Nucleus accumbens (tissue), 56 donors: ENCODE measurements at regions not wholly inside any gene's neighbourhood (a gene's known extent, or its start where the extent isn't known, plus 50 kb on each side); places are given as distances from the start of the nearest gene placed in this dataset.
"Not testable (repeated sequence)": the region's sequence is repeated elsewhere in the genome, so short reads cannot be mapped to it uniquely, and the experiment has no call there.

Source experiments
- DNase-seq, 56 donors: peaks; one replicate each; lab custom pipeline; 2025; lab: John Stamatoyannopoulos, UW

- not testable (repeated sequence) for DNase-seq
Observed at GRCh38 chr6:169856442-169857342, 105.3 kb downstream of the ERMARD start.

DNA sequence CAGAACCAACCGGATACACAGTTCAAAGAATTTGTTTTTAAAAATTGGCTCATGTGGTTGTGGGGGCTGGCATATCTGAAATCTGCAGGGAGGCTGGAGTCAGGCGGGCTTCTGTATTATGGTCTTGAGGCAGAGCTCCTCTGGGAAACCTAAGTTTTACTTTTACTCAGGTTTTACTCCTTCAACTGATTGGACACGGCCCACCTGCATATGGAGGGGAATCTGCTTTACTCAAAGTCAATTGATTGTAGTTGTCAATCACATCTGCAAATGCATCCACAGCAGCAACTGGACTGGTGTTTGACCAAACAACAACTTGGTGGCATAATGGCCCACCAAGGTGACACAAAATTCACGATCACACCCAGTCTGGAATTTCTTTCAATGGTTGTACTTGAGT lies 103.4 kb downstream of the ERMARD start:
- no peak for DNase-seq

DNA sequence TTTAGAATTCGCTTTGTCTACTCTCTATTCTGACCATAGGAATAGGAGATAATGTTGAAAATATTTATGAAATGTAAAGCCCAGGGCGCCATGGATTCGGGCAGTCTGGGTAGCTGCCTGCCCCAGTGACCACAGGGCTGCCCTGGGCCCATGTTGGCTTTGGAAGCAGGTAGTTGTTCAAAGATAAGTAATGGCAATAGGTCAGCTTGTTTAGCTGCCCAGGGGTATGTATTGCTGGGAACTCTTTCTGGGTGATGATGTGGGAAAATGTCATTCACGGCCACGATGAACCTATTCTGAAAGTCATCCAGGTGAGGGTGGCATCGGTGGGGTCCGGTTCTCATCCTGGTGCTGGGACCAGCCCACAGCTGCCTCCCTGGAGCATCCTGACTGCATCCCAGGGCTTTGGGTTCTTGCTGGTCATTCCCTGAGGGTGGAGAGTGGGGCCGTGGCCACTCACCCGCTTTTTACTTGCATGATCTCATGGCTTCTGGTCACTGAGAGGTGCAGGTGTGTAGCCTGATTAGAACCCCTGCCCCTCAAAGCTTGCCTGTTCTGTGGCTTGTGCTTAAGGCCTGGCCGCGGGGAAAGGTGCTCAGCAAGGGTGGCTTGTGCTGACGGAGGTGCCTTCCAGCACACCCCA lies 102.8 kb downstream of the ERMARD start:
- DNase-seq = no peak

DNA sequence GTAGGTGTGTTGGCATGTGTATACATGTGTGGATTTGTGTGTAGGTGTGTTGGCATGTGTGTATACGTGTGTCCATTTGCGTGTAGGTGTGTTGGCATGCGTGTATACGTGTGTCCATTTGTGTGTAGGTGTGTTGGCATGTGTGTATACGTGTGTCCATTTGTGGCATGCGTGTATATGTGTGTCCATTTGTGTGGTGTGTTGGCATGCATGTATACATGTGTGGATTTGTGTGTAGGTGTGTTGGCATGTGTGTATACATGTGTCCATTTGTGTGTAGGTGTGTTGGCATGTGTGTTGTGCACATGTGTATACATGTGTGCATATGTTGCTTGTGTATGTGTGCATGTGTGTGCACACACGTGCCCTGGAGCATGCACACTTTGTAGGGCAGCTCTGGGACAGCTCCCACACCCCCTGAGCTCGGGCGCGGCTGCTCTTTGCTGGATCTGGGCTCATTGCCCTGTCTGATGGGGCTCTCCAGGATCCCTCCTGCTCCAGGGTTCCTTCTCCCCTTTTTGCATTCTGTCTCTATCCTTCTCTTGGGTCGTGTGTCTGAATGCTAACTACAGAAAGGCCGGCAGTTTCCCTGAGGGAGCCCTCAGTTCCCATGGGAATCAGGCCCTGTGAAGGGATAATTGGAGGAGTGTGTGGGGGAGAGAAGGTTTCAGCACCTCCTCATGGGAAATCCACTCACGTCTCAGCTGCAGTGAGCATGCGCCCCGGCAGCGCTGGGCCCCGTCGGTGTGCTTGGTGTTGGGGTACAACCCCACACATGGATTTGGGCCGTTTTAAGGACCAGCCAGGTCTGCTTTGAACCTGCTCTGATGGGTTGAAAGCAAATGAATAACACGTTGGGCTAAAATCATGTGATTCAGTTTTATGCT lies 102.0 kb downstream of the ERMARD start:
- DNase-seq = peak in 10 of 56 donors; percentile 23 to 53 (median 28)

DNA sequence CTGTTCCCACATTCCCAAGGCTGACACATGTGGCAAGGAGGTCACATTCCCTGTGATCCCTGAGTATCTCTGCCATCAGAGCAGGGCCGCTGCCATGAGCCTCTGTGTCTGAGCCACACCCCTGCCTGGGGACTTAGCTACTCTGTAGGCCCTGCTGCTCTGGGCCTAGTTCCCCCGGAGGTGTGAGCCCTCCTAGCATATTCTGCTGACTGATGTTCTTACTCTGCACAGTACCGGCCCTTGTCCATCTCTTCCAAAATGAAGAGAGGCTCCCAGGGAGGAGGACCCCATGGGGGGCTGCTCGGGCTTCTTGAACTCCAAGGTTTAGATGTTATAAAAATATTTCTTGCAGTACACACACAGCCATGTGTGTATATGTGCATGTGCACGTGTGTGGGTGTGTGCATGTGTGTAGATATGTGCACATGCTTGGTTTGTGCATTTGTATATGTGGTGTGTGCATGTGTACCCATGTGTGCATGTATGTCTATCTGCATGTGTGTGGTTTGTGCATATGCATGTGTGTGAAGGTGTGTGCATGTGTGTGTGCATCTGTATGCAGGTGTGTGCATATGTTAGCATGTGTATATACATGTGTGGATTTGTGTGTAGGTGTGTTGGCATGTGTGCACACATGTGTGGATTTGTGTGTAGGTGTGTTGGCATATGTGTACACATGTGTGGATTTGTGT lies 101.2 kb downstream of the ERMARD start:
- no peak for DNase-seq

DNA sequence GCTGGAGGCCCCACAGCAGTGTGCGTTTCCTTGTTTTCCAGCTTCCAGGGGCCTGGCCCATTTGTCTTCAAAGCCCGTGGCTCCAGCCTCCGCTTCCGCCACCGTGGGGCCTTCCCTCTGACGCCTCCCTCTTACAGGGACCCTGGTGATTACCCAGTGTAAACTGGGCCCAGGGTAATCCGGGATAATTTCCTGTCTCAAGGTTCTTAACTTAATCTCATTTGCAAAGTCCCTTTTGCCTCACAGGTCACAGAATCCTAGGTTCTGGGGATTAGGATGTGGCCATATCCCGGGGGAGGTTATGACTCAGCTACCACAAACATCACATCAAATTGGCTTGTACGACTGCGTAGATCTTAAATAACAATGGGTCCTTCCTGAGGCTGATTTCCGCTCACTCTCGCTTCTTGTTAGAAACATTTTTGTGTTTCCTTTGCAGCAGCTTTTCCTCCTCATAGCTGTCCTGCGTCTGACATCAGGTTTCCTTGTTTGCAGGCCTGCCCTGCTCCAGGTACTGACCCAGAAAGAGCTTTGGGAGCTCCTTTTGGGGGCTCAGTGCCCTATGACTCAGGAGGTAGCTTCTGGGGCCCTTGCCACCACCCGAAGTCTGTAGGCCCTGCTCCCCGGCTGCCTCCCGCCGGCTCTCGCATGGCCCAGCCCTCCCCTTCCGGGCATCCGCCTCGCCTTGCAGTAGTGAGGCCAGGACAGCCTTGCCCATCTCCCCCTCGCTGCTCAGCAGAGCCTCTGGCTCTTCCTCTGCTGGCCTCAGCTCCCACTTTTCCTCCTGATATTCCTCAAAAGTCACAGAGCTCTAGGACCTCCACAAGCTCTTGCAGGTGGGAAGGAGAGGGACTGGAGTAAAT lies 100.5 kb downstream of the ERMARD start:
- DNase-seq = no peak

- DNase-seq = no peak
Observed at GRCh38 chr6:169850746-169851145, 99.3 kb downstream of the ERMARD start.

GRCh38 chr6:169850154-169850553 lies 98.7 kb downstream of the ERMARD start:
- DNase-seq = no peak

- DNase-seq = no peak
Observed at GRCh38 chr6:169849396-169849795, 98.0 kb downstream of the ERMARD start.

GRCh38 chr6:169848946-169849345 lies 97.5 kb downstream of the ERMARD start:
- DNase-seq = no peak

DNA sequence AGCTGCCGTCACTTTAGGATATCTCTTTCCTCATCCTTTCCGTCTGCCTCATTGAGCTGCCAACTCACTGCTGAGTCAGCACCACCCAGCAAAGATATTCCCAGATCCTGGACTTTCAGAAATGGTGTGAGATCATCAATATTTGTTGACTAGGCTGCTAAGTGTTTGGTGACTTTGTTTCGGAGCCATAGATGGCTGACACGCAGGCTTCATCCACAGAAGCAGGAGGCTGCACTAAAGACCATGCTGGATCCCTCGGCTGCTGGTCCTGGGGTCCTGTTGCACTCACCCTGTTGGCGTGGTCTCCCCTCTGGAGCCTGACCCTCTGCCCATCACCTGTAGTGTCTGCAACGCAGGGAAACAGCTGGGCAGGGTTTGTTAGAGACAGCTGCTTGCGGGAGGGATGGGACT lies 96.5 kb downstream of the ERMARD start:
- DNase-seq = no peak

DNA sequence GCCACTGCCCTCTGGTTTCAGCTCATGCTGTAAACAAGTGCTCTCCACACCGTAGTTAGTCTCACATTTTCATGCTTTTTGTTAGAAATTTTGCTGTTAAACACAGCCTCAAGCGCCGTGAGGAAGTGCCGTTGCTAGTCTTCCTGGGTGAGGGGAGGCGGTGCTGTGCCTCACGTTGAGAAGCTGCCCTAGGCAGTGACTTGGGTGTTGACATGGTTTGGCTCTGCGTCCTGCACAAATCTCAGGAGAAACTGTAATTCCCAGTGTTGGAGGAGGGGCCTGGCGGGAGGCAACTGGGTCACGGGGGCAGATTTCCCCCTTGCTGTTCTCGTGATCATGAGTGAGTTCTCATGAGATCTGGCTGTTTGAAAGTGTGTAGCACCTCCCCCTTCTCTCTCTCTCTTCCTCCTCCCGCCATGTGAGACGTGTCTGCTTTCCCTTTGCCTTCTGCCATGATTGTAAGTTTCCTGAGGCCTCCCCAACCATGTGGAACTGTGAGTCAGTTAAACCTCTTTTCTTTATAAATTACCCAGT lies 95.8 kb downstream of the ERMARD start:
- DNase-seq = no peak

GRCh38 chr6:169846286-169847056 lies 95.0 kb downstream of the ERMARD start:
- DNase-seq = no peak

- DNase-seq = no peak
Observed at GRCh38 chr6:169845426-169846285, 94.2 kb downstream of the ERMARD start.

DNA sequence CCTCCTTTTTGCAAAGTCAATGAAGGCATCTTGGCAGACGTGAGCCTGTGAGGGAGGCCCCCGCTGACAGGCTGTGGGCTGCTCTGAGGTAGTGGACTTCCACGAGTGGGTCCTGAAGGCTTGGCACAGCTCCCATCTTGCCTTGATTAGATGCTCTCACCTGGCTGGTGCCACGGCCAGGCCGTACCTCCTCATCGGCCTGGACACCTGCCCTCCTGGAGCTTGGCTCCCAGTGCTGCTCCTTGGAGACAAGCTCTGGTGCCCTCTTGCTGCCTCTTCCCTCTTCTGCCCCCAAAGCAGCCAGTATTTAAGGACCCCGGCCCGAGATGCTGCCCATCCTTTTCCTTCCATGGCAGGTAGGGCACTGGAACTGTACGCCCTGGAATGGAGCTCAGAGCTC lies 93.5 kb downstream of the ERMARD start:
- no peak for DNase-seq

DNA sequence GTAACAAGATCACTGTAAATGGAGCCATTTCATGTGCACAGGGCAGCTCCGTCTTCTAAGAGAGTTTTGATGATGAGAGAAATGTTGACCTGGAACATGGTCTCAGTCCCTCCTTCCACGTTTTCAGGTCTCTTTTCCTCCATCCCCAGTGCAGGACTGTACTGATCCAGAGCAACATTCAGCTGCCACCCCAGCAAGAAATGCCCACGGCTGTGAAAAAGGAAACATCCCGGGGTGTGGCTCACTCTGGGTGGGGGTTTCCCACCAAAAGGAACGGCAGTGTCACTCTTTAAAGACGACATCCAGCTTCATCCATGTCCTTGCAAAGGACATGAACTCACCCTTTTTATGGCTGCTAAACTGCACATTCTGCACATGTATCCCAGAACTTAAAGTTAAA lies 92.6 kb downstream of the ERMARD start:
- DNase-seq = no peak

DNA sequence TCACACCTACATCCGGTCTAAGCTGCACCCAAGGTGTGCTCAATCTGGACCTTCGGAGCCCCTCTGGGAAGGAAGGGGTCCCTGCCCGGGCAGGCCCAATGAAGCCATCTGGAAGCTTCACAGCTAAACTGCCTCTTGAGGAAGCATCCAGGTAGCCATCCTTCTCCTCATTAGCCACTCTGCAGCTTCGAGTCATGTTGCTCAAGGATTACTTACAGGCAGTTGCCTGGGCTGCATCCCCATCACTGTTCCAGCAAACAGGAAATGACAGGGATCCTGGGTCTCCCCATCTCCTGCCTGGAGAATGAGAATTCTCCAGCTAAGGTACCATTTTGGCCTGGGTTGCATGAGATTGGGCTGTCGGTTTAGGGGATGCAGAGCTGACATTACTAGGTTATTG lies 91.7 kb downstream of the ERMARD start:
- no peak for DNase-seq
